ENCODE measurements at regions not wholly inside any gene's neighbourhood (a gene's known extent, or its start where the extent isn't known, plus 50 kb on each side); places are given as distances from the start of the nearest gene placed in this dataset.

DNA sequence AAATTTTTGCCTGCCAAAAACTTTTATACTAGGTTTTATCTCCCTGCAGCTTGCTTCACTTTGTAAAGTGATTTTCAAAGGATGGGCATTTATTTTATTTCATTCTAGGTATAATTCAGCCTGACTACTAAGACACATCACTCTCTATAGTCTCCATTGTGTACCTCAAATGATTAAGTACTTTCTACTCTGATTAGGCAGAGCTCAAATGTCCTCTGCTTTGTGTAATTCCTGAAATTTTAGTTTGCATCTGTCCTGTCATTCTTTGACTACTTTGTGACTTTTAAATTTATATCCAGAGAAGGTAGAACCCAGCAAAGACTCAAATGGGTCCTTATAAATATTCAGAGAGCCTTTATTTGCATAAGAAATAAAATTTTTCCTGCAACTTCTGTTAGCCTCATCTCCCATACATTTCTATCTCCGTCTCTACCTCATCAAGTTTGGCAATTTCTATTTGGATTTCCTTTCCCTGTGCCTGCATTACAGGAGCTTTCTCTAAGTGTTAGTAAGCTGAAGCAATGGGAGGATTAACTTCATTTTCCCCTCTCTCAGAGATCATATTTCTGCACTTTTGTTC, 1038.0 kb upstream of the ATXN8OS start (continued):
- no peak for TF ChIP-seq PHF21A (IDR thresholded peaks at IDR 0.05; ENCODE audit: borderline replicate concordance, low read depth)
- TF ChIP-seq MTA3 (IDR thresholded peaks at IDR 0.05; ENCODE audit: borderline replicate concordance) = no peak
- TF ChIP-seq NKRF (IDR thresholded peaks at IDR 0.05; ENCODE audit: borderline replicate concordance) = no peak
- TF ChIP-seq, protein P1, sequence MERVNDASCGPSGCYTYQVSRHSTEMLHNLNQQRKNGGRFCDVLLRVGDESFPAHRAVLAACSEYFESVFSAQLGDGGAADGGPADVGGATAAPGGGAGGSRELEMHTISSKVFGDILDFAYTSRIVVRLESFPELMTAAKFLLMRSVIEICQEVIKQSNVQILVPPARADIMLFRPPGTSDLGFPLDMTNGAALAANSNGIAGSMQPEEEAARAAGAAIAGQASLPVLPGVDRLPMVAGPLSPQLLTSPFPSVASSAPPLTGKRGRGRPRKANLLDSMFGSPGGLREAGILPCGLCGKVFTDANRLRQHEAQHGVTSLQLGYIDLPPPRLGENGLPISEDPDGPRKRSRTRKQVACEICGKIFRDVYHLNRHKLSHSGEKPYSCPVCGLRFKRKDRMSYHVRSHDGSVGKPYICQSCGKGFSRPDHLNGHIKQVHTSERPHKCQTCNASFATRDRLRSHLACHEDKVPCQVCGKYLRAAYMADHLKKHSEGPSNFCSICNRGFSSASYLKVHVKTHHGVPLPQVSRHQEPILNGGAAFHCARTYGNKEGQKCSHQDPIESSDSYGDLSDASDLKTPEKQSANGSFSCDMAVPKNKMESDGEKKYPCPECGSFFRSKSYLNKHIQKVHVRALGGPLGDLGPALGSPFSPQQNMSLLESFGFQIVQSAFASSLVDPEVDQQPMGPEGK (CRISPR knock-in tag; IDR thresholded peaks at IDR 0.05; ENCODE audit: borderline replicate concordance) = no peak
- TF ChIP-seq ESRRB (CRISPR knock-in tag; IDR thresholded peaks at IDR 0.05; ENCODE audit: borderline replicate concordance) = no peak
- no peak for TF ChIP-seq YY1 (IDR thresholded peaks at IDR 0.05; ENCODE audit: borderline replicate concordance in 1 of 3, control insufficient read depth in 1 of 3, extremely low read depth in 1 of 3, insufficient read depth in 3 of 3, insufficient read length in 1 of 3, insufficient replicate concordance in 2 of 3, low read depth in 1 of 3, low read length in 2 of 3)
- no peak for TF ChIP-seq ZFP1 (CRISPR knock-in tag; IDR thresholded peaks at IDR 0.05)
- TF ChIP-seq PTBP1 (IDR thresholded peaks at IDR 0.05; ENCODE audit: low read depth, low read length) = no peak

All from K562 (cell line).